Gastroesophageal sphincter (tissue), 3 donors: ENCODE measurements at regions not wholly inside any gene's neighbourhood (a gene's known extent, or its start where the extent isn't known, plus 50 kb on each side); places are given as distances from the start of the nearest gene placed in this dataset.

ENCODE experiments used
- CTCF ChIP-seq, 4 experiments: fragments of 200-600 bp in 2 of 4; fragments of 450-650 bp in 2 of 4; sonication (generic) in 1 of 4; IDR thresholded peaks; one replicate each; pipeline ENCODE4 v1.5.1; 2017 to 2019; ENCODE audit warnings: antibody characterized with exemption in 4 of 4, mild to moderate bottlenecking in 2 of 4, moderate library complexity in 2 of 4
- EP300 ChIP-seq: sonication (generic); formaldehyde crosslinking; IDR thresholded peaks from one replicate; pipeline ENCODE4 v1.6.1; 2017; ENCODE audit warnings: antibody characterized with exemption, mild to moderate bottlenecking
- POLR2A ChIP-seq, 2 donors: fragments of 450-650 bp; IDR thresholded peaks; one replicate each; pipeline ENCODE4 v1.6.1; 2017; ENCODE audit warnings: antibody characterized with exemption in 2 of 2, mild to moderate bottlenecking in 2 of 2, moderate library complexity in 1 of 2
- POLR2AphosphoS5 ChIP-seq: sonication (generic); formaldehyde crosslinking; IDR thresholded peaks from one replicate; pipeline ENCODE4 v1.6.1; 2017; ENCODE audit warnings: antibody characterized with exemption

GRCh38 chrX:9379697-9380551 lies 84.9 kb upstream of the TBL1X start:
- TF ChIP-seq POLR2A (IDR thresholded peaks at IDR 0.05) (no peak), POLR2AphosphoS5 (no peak), CTCF (IDR thresholded peaks at IDR 0.05) (no peak), EP300 (no peak)
